HG03442 (cell line): ENCODE measurements at regions not wholly inside any gene's neighbourhood (a gene's known extent, or its start where the extent isn't known, plus 50 kb on each side); places are given as distances from the start of the nearest gene placed in this dataset.

ENCODE experiments used
- ATAC-seq: cut with Tn5 transposase; IDR thresholded peaks from one replicate; pipeline ENCODE4 v1.9.1; 2021; ENCODE audit warnings: mild to moderate bottlenecking, moderate library complexity; ENCODE audit not compliant: unreplicated experiment

DNA sequence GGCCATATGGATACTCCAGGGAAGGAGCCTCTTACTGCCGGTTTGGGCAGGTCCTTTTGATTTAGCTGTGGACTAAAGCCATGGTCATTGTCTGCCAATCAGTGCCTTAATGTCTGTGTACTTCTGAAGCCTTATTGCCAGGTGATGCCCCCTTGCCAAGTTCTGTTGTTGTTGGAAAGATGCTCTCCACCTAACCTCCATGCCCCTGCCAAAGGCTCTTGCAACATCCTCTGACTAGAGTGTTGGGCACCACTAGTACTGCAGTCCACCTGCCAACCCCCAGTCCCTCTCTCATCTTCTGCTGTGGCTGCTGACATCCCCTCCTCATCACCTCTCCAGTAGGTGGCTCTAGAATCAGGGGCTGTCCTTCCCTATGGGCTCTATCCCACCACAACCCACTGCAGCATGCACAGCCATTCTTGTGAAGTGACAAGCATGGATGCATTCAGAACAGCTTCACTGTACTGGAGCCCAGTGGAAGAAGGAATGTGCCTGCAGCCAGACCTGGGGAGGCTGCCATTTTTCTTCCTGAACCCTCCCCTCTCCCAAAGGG lies 375.3 kb upstream of the CDH5 start:
- no peak for ATAC-seq

DNA sequence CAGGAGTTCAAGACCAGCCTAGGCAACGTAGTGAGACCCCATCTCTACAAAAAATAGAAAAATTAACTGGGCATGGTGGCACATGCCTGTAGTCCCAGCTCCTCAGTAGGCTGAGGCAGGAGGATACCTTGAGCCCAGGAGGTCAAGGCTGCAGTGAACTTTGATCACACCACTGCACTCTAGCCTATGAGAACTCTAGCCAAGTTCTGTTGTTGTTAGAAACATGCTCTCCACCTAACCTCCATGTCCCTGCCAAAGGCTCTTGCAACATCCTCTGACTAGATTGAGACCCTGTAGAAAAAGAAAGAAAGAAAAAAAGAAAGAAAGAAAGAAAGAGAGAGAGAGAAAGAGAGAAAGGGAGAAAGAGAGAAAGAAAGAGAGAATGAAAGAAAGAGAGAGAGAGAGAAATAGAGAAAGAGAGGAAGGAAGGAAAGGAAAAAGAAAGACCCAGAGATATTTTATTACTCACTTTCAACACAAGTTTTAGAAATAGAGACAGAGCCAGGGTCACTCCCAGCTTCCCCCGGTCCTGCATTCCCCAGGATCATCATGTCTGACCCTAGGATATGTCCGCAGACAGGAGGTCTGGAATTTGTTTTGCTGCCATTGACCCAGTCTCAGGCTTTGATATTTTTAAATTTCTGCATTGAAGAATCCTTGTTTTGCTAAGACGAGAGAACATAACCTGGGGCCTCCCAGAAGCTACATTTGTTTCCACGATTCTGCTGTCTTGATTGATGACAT lies 376.5 kb upstream of the CDH5 start:
- no peak for ATAC-seq

DNA sequence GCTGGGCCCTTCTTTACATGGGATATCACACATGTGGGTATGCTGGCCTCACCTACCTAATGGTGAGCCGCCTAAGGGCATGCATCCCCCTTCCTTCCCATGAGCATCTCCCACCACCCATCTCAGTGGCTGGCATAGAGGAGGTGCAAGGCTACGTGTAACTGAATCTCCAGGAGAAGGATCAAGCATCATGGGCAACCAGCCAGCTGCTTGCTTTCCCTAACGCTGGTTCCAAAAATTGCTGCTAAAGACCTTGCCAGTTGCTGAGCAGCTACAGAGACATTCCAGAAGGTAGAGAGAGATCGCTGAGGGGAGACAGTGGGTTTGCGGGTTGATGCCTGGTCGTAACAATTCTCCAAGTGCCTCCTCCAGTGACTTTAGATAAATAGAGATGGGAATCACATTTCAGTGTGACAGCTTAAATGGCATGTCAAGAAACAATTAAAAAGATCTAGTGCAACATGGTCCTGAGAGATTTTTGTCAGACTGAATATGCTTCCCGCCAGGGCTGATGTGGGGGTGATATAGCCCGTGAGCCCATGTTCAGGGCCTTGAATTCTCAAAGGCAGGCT lies 378.4 kb upstream of the CDH5 start:
- ATAC-seq = no peak

GRCh38 chr16:65984296-65984695 lies 382.2 kb upstream of the CDH5 start:
- no peak for ATAC-seq

DNA sequence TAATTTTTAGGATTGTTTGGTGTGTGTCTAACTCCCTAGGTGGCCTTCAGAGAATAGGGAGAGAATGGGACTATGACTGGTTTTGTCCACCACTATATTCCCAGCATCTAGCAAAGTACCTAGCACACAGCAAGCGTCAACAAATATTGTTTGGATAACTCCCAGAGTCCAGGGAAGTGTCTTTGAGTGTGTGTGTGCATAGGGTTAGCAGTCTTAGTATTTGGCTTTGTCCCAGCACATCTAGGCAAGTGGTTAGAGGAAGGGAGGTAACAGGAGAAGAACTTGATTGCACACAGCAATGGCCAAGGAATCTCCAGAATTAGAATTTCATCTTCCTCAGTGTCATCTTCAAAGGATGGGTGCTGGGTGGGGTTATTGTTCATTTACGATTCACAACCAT lies 385.4 kb upstream of the CDH5 start:
- no peak for ATAC-seq

GRCh38 chr16:65975049-65975708 lies 391.3 kb upstream of the CDH5 start:
- peak; percentile 74 for ATAC-seq

- ATAC-seq = no peak
Measured at GRCh38 chr16:65967376-65967775, 399.1 kb upstream of the CDH5 start.

DNA sequence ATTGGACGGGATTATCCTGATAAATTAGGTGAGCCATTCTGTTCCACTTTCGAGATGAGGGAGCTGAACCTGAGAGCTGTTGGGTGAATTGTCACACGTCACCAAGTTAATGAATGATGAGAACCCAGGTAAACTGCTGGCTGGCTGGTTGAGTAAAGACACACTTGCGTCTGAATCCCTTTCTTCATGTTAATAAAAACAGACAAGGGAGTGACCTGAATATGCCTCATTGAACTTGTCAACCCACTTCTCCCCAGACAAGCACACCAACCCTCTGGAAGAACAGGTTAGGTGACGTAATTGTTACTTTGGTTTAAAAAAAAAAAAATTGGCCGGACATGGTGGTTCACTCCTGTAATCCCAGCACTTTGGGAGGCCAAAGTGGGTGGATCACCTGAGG lies 400.9 kb upstream of the CDH5 start:
- no peak for ATAC-seq

- no peak for ATAC-seq
Measured at GRCh38 chr16:65964752-65965151, 401.7 kb upstream of the CDH5 start.

DNA sequence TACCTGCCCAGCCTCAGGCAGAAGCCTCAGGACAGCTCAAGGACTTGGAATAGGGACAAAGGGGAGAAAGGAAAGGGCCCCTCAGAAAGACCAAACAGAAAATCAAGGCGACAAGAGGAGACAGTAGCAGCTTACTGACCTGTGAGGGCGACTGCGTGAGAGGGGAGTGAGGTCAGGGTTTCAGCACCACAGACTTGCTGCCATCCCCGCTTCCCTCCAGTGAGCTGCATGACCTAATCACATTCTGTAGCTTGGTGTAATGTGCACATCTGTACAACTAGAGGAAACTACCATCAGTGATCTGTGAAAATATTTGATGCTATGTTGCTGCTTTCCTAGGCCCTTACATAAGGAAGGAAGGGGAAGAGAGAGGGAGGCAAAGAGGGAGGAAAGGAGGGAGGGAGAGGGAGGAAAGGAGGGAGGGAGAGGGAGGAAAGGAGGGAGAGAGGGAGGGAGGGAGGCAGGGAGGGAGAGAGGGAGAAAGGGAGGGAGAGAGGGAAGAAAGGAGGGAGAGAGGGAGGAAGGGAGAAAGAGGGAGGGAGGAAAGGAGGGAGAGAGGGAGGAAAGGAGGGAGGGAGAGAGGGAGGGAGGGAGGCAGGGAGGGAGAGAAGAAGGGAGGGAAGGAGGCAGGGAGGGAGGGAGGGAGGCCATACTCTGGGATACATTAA lies 404.9 kb upstream of the CDH5 start:
- no peak for ATAC-seq

GRCh38 chr16:65959983-65960382 lies 406.5 kb upstream of the CDH5 start:
- ATAC-seq = no peak

DNA sequence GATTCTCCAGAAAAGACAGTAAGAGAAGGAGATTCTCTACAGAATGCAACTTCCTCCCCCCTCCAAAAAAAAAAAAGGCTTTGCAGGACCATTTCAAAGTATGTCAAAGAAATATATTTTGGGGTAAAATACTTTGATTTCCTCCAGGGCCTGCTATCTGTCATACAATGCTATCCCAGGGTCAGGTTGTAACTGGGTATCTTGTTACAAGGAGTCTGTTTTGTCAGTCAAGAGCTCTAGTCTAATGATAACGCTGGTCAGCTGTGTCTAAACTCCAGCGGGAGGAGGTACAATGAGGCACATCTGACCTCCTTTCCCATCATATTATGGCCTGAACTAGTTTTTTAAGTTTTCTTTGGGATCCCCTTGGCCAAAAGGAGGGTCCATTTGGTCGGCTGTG lies 408.4 kb upstream of the CDH5 start:
- ATAC-seq = no peak

DNA sequence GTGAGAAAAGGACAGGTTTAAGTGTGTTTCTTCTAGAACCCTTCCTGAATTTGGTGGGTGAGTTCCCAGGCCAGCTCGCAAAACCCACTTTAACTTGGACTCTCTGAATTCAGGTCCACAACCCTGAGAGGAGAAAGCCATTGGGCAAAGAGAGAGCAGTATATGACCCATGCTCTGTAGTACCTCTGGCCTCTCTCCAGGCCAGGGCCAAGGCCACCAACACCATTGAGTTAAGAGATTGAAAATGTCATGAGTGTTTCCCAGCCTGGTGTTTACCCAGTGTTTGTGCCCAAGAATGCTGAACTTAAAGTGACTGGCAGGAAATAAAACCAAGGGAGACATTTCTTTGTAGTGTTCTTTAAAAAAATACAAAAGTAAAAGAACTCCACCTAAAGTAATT lies 410.4 kb upstream of the CDH5 start:
- no peak for ATAC-seq

DNA sequence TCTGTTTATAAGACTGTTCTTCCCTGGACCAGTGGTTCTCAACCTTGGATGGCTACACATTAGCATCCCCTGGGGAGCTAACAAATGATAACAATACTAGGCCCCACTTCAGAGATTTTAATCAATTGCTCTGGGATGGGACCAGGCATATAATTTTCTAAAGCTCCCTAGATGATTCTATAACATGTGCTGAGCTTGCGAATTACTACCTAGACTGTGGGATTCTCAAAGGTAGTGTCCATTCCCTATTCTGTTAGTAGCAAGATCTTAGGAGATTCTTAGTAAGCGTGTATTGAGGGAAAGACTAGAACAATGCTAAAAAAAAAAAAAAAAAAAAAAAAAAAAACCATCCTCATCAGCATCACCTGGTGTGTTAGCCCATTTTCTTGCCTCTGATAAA lies 412.0 kb upstream of the CDH5 start:
- ATAC-seq = no peak

- ATAC-seq = no peak
Measured at GRCh38 chr16:65950211-65950610, 416.3 kb upstream of the CDH5 start.

DNA sequence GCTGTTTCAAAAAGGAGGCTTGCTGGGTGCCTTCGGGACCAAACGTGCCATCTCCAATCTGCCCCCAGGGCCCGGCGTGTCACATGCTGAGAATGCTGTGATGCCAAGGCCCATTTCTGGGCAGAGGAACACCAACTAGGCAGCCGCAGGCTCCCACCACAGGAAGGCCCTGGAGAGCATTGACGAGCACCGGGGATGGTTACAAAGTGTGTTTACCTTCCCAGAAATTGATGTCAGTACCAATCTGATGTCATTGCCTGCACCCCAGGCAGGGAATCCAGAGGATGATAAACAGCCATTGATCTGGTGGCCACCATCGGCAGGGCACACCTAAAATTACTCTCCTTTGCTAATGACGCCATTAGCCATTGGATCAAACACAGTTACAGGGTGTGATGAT lies 418.1 kb upstream of the CDH5 start:
- ATAC-seq = no peak

DNA sequence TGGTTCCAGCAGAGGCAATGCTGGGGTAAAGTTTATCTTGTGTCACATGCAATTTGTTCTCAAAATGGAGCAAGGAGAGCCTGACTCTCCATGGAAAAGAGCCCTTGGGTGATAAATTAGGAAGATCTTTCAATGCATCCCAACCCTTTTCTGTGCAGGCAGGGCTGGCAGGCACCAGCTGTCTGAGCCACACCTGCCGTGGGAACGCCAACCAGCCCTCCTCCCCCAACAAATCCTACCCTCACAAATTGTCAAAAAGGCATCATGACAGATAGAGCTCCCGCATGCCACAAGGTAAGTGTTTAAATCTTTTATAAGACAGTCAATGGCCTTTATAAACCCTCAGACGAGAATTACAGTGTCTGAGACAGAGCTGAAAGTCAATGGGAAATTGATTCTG lies 418.5 kb upstream of the CDH5 start:
- ATAC-seq = no peak

GRCh38 chr16:65945493-65945892 lies 421.0 kb upstream of the CDH5 start:
- no peak for ATAC-seq

DNA sequence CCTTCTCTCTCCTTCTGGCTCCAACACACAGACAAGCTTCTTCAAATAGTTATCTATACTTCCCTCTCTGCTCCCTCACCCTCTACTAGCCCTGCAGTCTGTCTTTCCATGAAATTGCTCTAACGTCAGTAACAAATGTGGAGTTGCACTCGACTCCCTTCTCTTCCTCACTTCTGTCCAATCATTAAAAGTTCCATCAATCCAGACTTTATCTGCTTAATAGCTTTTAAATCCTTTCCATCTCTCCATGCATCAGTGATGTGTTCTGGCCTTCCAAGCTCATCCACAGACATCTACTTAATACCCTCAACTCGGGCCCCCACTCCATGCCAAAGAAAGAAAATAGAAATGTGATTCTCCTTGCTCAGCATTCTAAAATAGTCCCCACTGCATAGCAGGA lies 422.1 kb upstream of the CDH5 start:
- ATAC-seq = no peak

DNA sequence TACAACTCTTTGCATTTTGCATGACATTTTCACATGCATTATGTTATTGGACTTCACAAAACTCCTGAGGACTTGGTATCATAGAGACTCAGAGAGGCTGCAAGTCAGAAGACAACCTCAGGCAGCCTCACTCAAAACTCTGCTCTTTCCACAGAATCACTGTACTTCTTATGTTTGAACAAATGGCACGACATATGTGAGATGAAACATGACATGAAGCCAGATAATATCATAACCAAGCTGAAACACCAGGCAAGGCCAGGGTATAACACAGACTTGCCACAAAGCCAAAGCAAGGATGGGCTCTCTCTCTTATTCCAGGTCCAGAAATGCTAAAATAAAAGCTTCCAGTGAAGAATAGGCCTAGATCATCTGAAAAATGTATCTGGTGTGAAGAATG lies 425.8 kb upstream of the CDH5 start:
- ATAC-seq = no peak

DNA sequence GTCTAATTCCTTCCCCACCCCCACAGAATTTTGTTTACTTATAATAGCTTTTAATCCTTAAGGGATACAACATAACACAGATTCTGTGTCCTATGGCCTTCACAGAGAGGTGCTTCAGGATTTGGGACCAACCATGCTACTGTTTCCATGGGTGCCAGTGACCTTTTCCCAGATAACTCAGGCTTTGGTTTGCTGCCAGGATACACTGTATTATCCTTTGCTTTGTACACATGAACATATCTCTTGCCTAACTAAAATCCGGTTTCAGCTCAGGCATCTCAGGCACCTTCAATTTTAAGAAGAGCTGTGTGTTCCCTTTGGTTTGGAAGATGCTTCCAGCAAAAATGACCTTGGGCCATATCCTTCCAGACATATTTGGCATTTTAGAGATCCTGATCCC lies 428.4 kb upstream of the CDH5 start:
- ATAC-seq = no peak

DNA sequence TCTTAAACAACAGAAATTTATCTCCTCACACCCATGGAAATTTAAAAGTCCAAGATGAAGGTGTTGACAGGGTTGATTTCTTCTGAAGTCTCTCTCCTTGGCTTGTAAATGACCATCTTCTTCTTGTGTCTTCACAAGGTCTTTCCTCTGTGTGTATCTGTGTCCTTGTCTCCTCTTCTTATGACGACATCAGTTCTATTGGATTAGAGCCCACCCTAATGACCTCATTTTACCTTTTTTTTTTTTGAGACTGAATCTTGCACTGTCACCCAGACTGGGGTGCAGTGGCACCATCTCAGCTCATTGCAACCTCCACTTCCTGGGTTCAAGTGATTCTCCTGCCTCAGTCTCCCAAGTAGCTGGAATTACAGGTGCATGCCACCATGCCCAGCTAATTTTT lies 429.0 kb upstream of the CDH5 start:
- no peak for ATAC-seq
